Adrenal gland (tissue), 5 donors: ENCODE measurements at regions not wholly inside any gene's neighbourhood (a gene's known extent, or its start where the extent isn't known, plus 50 kb on each side); places are given as distances from the start of the nearest gene placed in this dataset.

ENCODE experiments used
- CTCF ChIP-seq, 6 experiments: fragments of 450-650 bp in 4 of 6; fragments of 200-600 bp in 2 of 6; sonication (generic) in 1 of 6; IDR thresholded peaks; 1 replicate in 5 of 6; 2 replicates in 1 of 6; pipeline versions ENCODE4 v1.5.1 to v1.8.0; 2016 to 2021; ENCODE audit warnings: antibody characterized with exemption in 6 of 6, mild to moderate bottlenecking in 2 of 6, moderate library complexity in 1 of 6
- POLR2A ChIP-seq, 2 donors: fragments of 450-650 bp; IDR thresholded peaks; one replicate each; pipeline ENCODE4 v1.6.1; 2017; ENCODE audit warnings: antibody characterized with exemption in 2 of 2, mild to moderate bottlenecking in 2 of 2, moderate library complexity in 1 of 2
- donor health status: DM: no; HTN: no; CAD: no.

GRCh38 chr19:5219551-5220304, 120.9 kb downstream of the PTPRS start:
- TF ChIP-seq CTCF (IDR thresholded peaks at IDR 0.05) (no peak), POLR2A (IDR thresholded peaks at IDR 0.05) (no peak)
